Left lung (tissue), 4 donors: ENCODE measurements at regions not wholly inside any gene's neighbourhood (a gene's known extent, or its start where the extent isn't known, plus 50 kb on each side); places are given as distances from the start of the nearest gene placed in this dataset.

Source experiments
- ATAC-seq: fragments of 200-7000 bp; cut with Tn5 transposase; one replicate; pipeline ENCODE4 v1.9.1; 2020; ENCODE audit warnings: moderate library complexity
- DNase-seq, 4 donors: peaks; one replicate each; pipeline ENCODE4 v3.0.0-alpha.2; 2013 to 2020
- H3K27ac ChIP-seq, 2 donors: fragments of 200-600 bp; sonication (generic) in 1 of 2; one replicate each; pipeline versions ENCODE4 v1.5.0 to v1.8.0; 2020 to 2021
- H3K27me3 ChIP-seq, 2 donors: fragments of 200-600 bp; sonication (generic) in 1 of 2; one replicate each; pipeline versions ENCODE4 v1.5.0 to v1.8.0; 2020 to 2021
- H3K36me3 ChIP-seq, 2 donors: fragments of 200-600 bp; sonication (generic) in 1 of 2; one replicate each; pipeline versions ENCODE4 v1.5.0 to v1.8.0; 2020 to 2021
- H3K4me1 ChIP-seq, 2 donors: fragments of 200-600 bp; one replicate each; pipeline ENCODE4 v1.8.0; 2021
- H3K4me3 ChIP-seq, 2 donors: fragments of 200-600 bp; sonication (generic) in 1 of 2; one replicate each; pipeline versions ENCODE4 v1.5.0 to v1.8.0; 2020 to 2021; ENCODE audit warnings: mild to moderate bottlenecking in 1 of 2
- H3K9me3 ChIP-seq, 2 donors: fragments of 200-600 bp; sonication (generic) in 1 of 2; one replicate each; pipeline versions ENCODE4 v1.5.0 to v1.8.0; 2020 to 2021
- intact Hi-C, 2 donors: fragments of 100-400 bp; cut with DNase I; formaldehyde crosslinking; loops; one replicate each; pipeline versions ENCODE4 v1.11.2 to v1.14.2; 2022
- TF ChIP-seq, protein P1 (sequence below), 2 donors: fragments of 200-600 bp; sonication (generic) in 1 of 2; IDR thresholded peaks; one replicate each; pipeline versions ENCODE4 v1.5.0 to v1.8.0; 2021; ENCODE audit warnings: antibody characterized with exemption in 2 of 2
- donor health status: DM: no; HTN: yes; CAD: no.
- donor health status: DM: no; HTN: no; CAD: no.

DNA sequence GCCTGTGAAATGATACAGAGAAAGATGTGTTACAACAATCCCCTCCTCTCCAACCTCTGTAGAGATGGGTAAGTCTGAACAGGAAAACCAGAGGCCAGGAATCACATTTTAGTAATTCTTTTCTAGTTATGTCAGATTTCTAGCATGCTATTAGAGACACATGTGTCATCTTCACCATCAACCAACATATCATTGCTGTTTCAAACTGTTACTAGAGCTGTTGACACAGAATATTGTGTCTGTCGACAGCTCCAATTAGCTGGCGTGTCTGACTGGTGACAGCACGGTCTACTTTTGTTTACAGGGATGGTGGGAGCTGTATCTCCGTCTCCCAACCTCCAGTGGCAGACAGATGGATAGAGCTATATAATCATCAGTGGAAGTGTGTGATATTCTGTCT is 393.2 kb downstream of the SOX2 start:
- no peak for ATAC-seq
- H3K27me3 ChIP-seq = no peaks in the 10 kb centered on the region

DNA sequence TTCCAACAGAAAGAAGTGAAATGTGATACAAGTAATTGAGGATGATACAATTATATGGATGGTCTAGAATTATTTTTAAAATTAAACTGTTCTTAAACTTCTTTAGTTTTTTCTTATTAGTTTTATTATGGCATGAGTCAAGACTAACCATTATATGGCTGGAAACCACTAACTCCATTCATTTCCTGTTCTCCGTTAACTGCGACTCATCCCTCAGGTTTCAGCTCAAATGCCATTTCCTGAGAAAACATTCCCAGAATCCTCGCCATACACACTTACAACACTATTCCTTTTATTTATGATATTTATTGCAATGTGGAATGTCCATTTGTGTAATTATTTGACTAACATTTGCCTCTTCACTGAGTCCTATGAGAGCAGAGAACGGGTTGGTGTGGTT is 394.1 kb downstream of the SOX2 start:
- no peak overlapping the region for H3K4me3 ChIP-seq
- H3K27ac ChIP-seq = no peak overlapping the region
- intact Hi-C loops = no loop called here
- H3K9me3 ChIP-seq = peaks cover 0 to 16% of the 10 kb centered on the region in 2 donors
- H3K36me3 ChIP-seq = no peaks in the 10 kb centered on the region
- ATAC-seq = no peak
- TF ChIP-seq, protein P1, sequence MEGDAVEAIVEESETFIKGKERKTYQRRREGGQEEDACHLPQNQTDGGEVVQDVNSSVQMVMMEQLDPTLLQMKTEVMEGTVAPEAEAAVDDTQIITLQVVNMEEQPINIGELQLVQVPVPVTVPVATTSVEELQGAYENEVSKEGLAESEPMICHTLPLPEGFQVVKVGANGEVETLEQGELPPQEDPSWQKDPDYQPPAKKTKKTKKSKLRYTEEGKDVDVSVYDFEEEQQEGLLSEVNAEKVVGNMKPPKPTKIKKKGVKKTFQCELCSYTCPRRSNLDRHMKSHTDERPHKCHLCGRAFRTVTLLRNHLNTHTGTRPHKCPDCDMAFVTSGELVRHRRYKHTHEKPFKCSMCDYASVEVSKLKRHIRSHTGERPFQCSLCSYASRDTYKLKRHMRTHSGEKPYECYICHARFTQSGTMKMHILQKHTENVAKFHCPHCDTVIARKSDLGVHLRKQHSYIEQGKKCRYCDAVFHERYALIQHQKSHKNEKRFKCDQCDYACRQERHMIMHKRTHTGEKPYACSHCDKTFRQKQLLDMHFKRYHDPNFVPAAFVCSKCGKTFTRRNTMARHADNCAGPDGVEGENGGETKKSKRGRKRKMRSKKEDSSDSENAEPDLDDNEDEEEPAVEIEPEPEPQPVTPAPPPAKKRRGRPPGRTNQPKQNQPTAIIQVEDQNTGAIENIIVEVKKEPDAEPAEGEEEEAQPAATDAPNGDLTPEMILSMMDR (IDR thresholded peaks at IDR 0.05) = no peak
- no peaks in the 10 kb centered on the region for H3K4me1 ChIP-seq
- no peak for DNase-seq
- H3K27me3 ChIP-seq = no peaks in the 10 kb centered on the region

More for the DNA sequence above, 393.2 kb downstream of the SOX2 start:
- DNase-seq = no peak
- H3K27ac ChIP-seq = no peak overlapping the region
- intact Hi-C loops = no loop called here
- H3K9me3 ChIP-seq = peaks cover 0 to 22% of the 10 kb centered on the region in 2 donors
- TF ChIP-seq, protein P1 (IDR thresholded peaks at IDR 0.05) = no peak
- no peak overlapping the region for H3K4me3 ChIP-seq
- no peaks in the 10 kb centered on the region for H3K4me1 ChIP-seq
- H3K36me3 ChIP-seq = no peaks in the 10 kb centered on the region

DNA sequence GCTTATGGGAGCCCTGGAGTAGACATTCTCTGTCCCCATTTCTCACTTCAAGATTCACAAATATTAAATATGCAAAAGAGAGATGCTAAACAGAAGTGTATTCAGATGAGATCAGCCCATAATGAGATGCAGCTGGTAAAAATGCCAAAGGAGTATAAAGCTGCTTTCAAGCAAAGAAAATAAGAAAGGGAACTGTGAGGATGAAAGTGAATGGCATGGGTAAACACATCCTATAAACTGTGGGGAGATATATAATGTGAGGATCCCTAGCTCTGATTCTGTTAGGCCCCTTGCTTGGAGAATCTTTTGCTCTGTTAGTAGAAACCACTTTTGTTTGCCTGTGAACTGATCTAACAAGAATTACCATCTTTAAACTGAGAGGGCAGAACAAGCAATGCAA is 396.6 kb downstream of the SOX2 start:
- Histone ChIP-seq H3K27ac (no peak overlapping the region), H3K9me3 (peaks cover 0 to 5% of the 10 kb centered on the region in 2 donors), H3K27me3 (no peaks in the 10 kb centered on the region), H3K4me1 (no peaks in the 10 kb centered on the region), H3K36me3 (no peaks in the 10 kb centered on the region), H3K4me3 (no peak overlapping the region)
- ATAC-seq (no peak), DNase-seq (no peak)
- TF ChIP-seq, protein P1 (IDR thresholded peaks at IDR 0.05) = no peak
- intact Hi-C loops = no loop called here

DNA sequence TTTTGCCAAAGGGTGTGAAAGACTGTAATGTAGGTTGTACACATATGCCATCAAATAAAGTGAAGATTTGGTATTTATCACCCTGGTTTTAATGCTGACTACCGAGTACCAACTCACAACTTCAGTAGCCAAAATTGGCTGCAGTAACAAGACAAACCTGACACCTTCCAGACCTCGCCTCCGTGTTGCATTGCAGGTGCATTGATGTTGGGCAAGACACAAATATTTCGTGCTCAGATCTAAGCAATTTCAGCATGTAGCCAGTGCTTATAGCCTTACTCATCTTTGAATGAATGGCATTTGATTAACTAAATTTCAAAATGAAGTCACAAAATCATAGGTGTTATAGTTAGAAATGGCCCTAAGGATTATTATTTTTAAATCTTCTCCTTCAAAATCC is 400.2 kb downstream of the SOX2 start:
- no peak overlapping the region for H3K4me3 ChIP-seq
- intact Hi-C loops = no loop called here
- H3K4me1 ChIP-seq = no peaks in the 10 kb centered on the region
- H3K36me3 ChIP-seq = no peaks in the 10 kb centered on the region
- no peak for DNase-seq
- no peaks in the 10 kb centered on the region for H3K27me3 ChIP-seq
- ATAC-seq = no peak
- no peak overlapping the region for H3K27ac ChIP-seq
- peaks cover 0 to 5% of the 10 kb centered on the region in 2 donors for H3K9me3 ChIP-seq
- TF ChIP-seq, protein P1 (IDR thresholded peaks at IDR 0.05) = no peak

- DNase-seq (no peak), ATAC-seq (no peak)
- Histone ChIP-seq H3K36me3 (no peaks in the 10 kb centered on the region), H3K27ac (no peak overlapping the region), H3K27me3 (no peaks in the 10 kb centered on the region), H3K4me3 (no peak overlapping the region), H3K4me1 (no peaks in the 10 kb centered on the region), H3K9me3 (no peaks in the 10 kb centered on the region)
- intact Hi-C loops = no loop called here
- TF ChIP-seq, protein P1 (IDR thresholded peaks at IDR 0.05) = no peak
Measured at GRCh38 chr3:182115328-182116015, 403.7 kb downstream of the SOX2 start.
